Mesenchymal stem cell (in vitro differentiated cells and primary cell): ENCODE measurements at regions not wholly inside any gene's neighbourhood (a gene's known extent, or its start where the extent isn't known, plus 50 kb on each side); places are given as distances from the start of the nearest gene placed in this dataset.

Experiments
- DNase-seq: peaks from one replicate; pipeline ENCODE4 v3.0.0-alpha.2; 2013
- H2AFZ ChIP-seq: one replicate; pipeline ENCODE4 v1.6.1; 2013; ENCODE audit warnings: low read depth, mild to moderate bottlenecking, control low read depth, inconsistent platforms, low read length, moderate library complexity
- H2AK5ac ChIP-seq: 2 replicates; pipeline ENCODE4 v1.6.1; 2013; ENCODE audit warnings: low read length, moderate library complexity, mild to moderate bottlenecking, inconsistent platforms; ENCODE audit not compliant: severe bottlenecking
- H2BK120ac ChIP-seq: one replicate; pipeline ENCODE4 v1.6.1; 2013; ENCODE audit warnings: low read depth, mild to moderate bottlenecking, inconsistent platforms, low read length, moderate library complexity
- H2BK12ac ChIP-seq, 2 experiments: one replicate each; pipeline ENCODE4 v1.6.1; 2013; ENCODE audit warnings: inconsistent platforms in 2 of 2, low read length in 2 of 2, mild to moderate bottlenecking in 2 of 2, moderate library complexity in 2 of 2, control low read depth in 1 of 2
- H2BK15ac ChIP-seq: one replicate; pipeline ENCODE4 v1.6.1; 2013; ENCODE audit warnings: mild to moderate bottlenecking, low read depth, inconsistent platforms; ENCODE audit not compliant: poor library complexity, severe bottlenecking
- H2BK5ac ChIP-seq: 2 replicates; pipeline ENCODE4 v1.6.1; 2013; ENCODE audit warnings: low read depth, mild to moderate bottlenecking, low read length, control low read depth, inconsistent platforms; ENCODE audit not compliant: poor library complexity, severe bottlenecking
- H3K14ac ChIP-seq, 2 experiments: one replicate each; pipeline ENCODE4 v1.6.1; 2013; ENCODE audit warnings: inconsistent platforms in 2 of 2, low read length in 2 of 2, control low read depth in 1 of 2, mild to moderate bottlenecking in 1 of 2, moderate library complexity in 1 of 2
- H3K18ac ChIP-seq, 2 experiments: one replicate each; pipeline ENCODE4 v1.6.1; 2013; ENCODE audit warnings: inconsistent platforms in 2 of 2, low read length in 2 of 2, control low read depth in 1 of 2, low read depth in 1 of 2, mild to moderate bottlenecking in 1 of 2
- H3K23ac ChIP-seq, 2 experiments: one replicate each; pipeline ENCODE4 v1.6.1; 2013; ENCODE audit warnings: inconsistent platforms in 2 of 2, low read length in 2 of 2, mild to moderate bottlenecking in 2 of 2, moderate library complexity in 2 of 2, control low read depth in 1 of 2
- H3K27ac ChIP-seq: 2 replicates; pipeline ENCODE4 v1.5.1; 2013; ENCODE audit warnings: mild to moderate bottlenecking, moderate library complexity, low read length, control low read depth, inconsistent platforms; ENCODE audit not compliant: poor library complexity, severe bottlenecking
- H3K27me3 ChIP-seq, 2 experiments: 2 replicates each; pipeline versions ENCODE4 v1.6.1 to v1.7.0; 2013; ENCODE audit warnings: low read length in 2 of 2, mild to moderate bottlenecking in 2 of 2, moderate library complexity in 2 of 2, control low read depth in 1 of 2, inconsistent platforms in 1 of 2; ENCODE audit not compliant: control insufficient read depth in 1 of 2, insufficient read depth in 1 of 2
- H3K36me3 ChIP-seq, 2 experiments: 2 replicates each; pipeline versions ENCODE4 v1.6.1 to v1.7.0; 2013; ENCODE audit warnings: low read length in 2 of 2, control low read depth in 1 of 2, inconsistent platforms in 1 of 2, low read depth in 1 of 2, mild to moderate bottlenecking in 1 of 2; ENCODE audit not compliant: insufficient read depth in 2 of 2, control insufficient read depth in 1 of 2
- H3K4ac ChIP-seq, 2 experiments: one replicate each; pipeline ENCODE4 v1.6.1; 2013; ENCODE audit warnings: inconsistent platforms in 2 of 2, low read length in 2 of 2, mild to moderate bottlenecking in 2 of 2, moderate library complexity in 2 of 2, control low read depth in 1 of 2, low read depth in 1 of 2
- H3K4me1 ChIP-seq: 2 replicates; pipeline ENCODE4 v1.6.1; 2013; ENCODE audit warnings: low read depth, low read length, control low read depth; ENCODE audit not compliant: control insufficient read depth, insufficient read depth
- H3K4me2 ChIP-seq: 2 replicates; pipeline ENCODE4 v1.6.1; 2013; ENCODE audit warnings: low read length, mild to moderate bottlenecking, inconsistent platforms; ENCODE audit not compliant: poor library complexity, severe bottlenecking
- H3K4me3 ChIP-seq, 2 experiments: 2 replicates each; pipeline versions ENCODE4 v1.5.1 to v1.7.0; 2013; ENCODE audit warnings: low read length in 2 of 2, mild to moderate bottlenecking in 2 of 2, control low read depth in 1 of 2, low read depth in 1 of 2; ENCODE audit not compliant: insufficient read depth in 1 of 2
- H3K79me1 ChIP-seq: replicated peaks from 2 replicates; pipeline ENCODE4 v1.6.1; 2013; ENCODE audit warnings: mild to moderate bottlenecking, control low read depth, low read length, inconsistent platforms; ENCODE audit not compliant: poor library complexity, severe bottlenecking
- H3K9ac ChIP-seq: 2 replicates; pipeline ENCODE4 v1.7.0; 2013; ENCODE audit warnings: mild to moderate bottlenecking, low read length, moderate library complexity
- H3K9me3 ChIP-seq: 2 replicates; pipeline ENCODE4 v1.7.0; 2013; ENCODE audit warnings: mild to moderate bottlenecking, low read length; ENCODE audit not compliant: control insufficient read depth
- H4K8ac ChIP-seq: one replicate; pipeline ENCODE4 v1.6.1; 2013; ENCODE audit warnings: inconsistent platforms, mild to moderate bottlenecking, low read length, moderate library complexity
- H4K91ac ChIP-seq: one replicate; pipeline ENCODE4 v1.6.1; 2013; ENCODE audit warnings: mild to moderate bottlenecking, low read length, inconsistent platforms
- WGBS: methylation state at CpG from one replicate; pipeline ENCODE4 v1.1.7; 2013; ENCODE audit warnings: mixed read lengths; 5-methylcytosine and 5-hydroxymethylcytosine counted together

DNA sequence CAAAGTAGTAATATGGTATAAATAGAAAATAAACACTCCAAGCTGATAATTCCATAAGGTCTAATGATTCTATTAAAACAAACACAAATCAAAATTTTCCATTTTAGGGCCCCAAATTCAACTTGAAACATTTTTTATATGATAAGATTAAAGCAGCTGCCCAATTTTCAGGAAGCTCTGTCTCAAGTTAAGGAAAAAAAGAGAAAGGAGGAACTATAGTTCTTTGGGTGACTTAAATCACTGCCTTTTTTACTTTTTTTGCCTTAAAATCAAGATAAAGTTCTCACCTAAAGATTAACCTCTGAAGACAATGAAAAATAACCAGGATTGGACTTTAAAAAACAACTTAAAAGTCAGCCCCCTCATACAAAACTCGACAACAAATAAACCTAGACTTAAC lies 76.0 kb upstream of the IFNE start:
- peak overlapping the region in 1 of 2 experiments; percentile 87 for H3K4me3 ChIP-seq
- H3K18ac ChIP-seq = no peak overlapping the region
- H3K27me3 ChIP-seq = no peaks in the 10 kb centered on the region
- no peak overlapping the region for H2BK5ac ChIP-seq
- no peaks in the 10 kb centered on the region for H3K9me3 ChIP-seq
- DNase-seq = no peak
- H2BK120ac ChIP-seq = no peak overlapping the region
- H3K36me3 ChIP-seq = peaks cover 0 to 7% of the 10 kb centered on the region in 2 experiments
- no peak overlapping the region for H3K4me2 ChIP-seq
- H4K8ac ChIP-seq = no peak overlapping the region
- peak overlapping the region; percentile 99 for H3K9ac ChIP-seq
- peaks cover 5% of the 10 kb centered on the region for H3K4me1 ChIP-seq
- H3K4ac ChIP-seq = no peak overlapping the region
- H2AK5ac ChIP-seq = no peak overlapping the region
- peaks cover 2% of the 10 kb centered on the region for H3K79me1 ChIP-seq
- no peak overlapping the region for H3K27ac ChIP-seq
- H2AFZ ChIP-seq = no peak overlapping the region
- H3K23ac ChIP-seq = no peak overlapping the region
- H2BK15ac ChIP-seq = no peak overlapping the region
- H3K14ac ChIP-seq = no peak overlapping the region
- H2BK12ac ChIP-seq = no peak overlapping the region
- WGBS = no CpG with 5 or more reads among the region's 1 CpG
- H4K91ac ChIP-seq = no peak overlapping the region

DNA sequence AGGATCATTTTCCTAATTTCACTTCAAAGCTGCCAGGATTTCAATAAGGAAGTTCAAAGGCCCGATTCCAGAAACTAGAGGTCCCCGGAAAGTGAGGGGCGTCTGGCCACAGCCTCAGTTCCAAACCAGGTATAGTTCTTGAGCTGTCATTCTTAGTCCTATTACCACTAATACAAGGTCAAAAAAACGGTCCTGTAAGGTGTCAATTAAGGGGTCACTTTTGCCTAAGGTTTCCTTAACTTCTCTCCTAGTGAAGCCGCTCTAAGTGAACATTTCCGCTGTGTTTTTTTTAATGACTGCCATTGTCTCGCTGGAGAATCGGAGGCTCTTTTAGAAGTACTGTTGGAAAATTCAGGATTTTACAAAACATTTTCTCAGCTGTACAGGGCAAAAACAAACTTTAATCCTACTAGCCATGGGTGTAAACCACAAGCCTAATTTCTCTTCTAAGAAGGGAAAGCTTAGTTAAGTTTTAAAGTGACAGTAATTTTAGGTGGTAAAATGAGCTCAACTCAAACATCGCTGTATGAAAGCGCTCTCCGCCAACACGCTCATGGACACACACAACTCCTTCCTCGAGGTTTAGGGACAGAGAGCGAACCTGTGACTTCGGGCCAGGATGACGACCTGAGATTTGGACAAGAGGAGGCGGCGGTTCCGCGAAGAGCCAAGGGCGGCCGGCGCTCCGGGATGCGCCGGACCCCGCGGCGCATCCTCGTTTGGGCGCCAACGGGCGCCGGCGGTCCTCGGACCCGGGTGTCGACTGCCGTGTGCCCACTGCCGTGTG lies 76.7 kb upstream of the IFNE start:
- peaks cover 0 to 3% of the 10 kb centered on the region in 2 experiments for H3K36me3 ChIP-seq
- H3K4me1 ChIP-seq = peaks cover 5% of the 10 kb centered on the region
- peaks cover 2% of the 10 kb centered on the region for H3K79me1 ChIP-seq
- WGBS = 3% methylated on average over 36 of the region's 40 CpGs
- no peak overlapping the region for H2BK120ac ChIP-seq
- H3K18ac ChIP-seq = peak overlapping the region; percentile 23 to 90
- no peak overlapping the region for H2BK15ac ChIP-seq
- no peaks in the 10 kb centered on the region for H3K9me3 ChIP-seq
- H3K4me3 ChIP-seq = peak overlapping the region; percentile 87 to 99
- no peak overlapping the region for H2BK12ac ChIP-seq
- peak overlapping the region; percentile 96 for H2AFZ ChIP-seq
- H2BK5ac ChIP-seq = peak overlapping the region; percentile 82
- H4K91ac ChIP-seq = no peak overlapping the region
- peak overlapping the region in 1 of 2 experiments; percentile 81 for H3K14ac ChIP-seq
- peak overlapping the region; percentile 91 for H3K4me2 ChIP-seq
- DNase-seq = peak; percentile 49
- H4K8ac ChIP-seq = peak overlapping the region; percentile 3
- peak overlapping the region; percentile 99 for H3K9ac ChIP-seq
- peak overlapping the region in 1 of 2 experiments; percentile 14 for H3K23ac ChIP-seq
- peak overlapping the region; percentile 65 for H3K27ac ChIP-seq
- no peak overlapping the region for H2AK5ac ChIP-seq
- peak overlapping the region; percentile 37 to 60 for H3K4ac ChIP-seq
- H3K27me3 ChIP-seq = no peaks in the 10 kb centered on the region

DNA sequence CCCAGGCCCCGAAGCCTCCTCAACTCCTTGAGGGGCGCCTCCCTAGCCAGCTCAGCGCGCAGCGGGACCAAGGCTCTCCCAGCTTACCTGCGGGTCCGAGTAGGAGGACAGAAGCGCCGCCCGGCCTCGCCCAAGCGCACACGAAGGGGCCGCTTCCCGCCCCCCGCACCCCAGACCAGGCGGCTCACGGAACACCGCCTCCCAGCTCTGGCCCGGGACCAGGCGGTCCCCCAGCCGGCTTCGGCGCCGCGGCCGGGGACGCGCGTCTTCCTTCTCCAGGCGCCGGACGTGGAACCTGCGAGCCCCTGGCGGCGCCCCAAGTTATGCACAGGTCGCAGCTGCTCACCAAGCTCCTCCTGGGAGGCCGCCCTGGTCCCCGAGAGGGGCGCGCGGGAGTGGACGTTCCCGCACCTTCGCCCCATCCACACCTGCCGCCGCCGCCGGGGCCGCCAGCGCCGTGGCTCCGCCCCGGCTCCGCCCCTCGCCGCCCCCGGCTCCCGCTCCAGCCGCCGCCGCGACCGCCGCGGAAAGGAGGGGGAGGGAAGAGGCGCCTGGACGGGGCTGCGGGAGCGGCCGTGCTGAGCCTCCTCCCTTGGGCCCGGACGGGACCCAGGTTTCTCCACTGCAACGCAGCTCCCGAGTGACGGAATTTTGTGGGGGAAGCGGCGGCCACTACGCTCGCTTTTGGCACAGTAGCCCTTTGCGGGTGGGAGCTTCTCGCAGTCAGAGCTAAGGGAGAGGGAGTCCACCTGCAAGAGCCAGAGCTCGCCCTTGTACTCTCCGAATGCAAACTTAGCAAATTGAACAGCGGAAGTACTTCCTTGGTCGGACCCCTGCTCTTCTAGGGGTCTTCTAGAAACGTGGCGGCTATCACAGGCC lies 77.5 kb upstream of the IFNE start:
- peak overlapping the region; percentile 96 for H2AFZ ChIP-seq
- peak overlapping the region; percentile 99 for H3K9ac ChIP-seq
- peak overlapping the region; percentile 83 for H2BK120ac ChIP-seq
- no peaks in the 10 kb centered on the region for H3K27me3 ChIP-seq
- H2AK5ac ChIP-seq = no peak overlapping the region
- peak overlapping the region; percentile 91 for H3K4me2 ChIP-seq
- H3K23ac ChIP-seq = peak overlapping the region; percentile 34 to 97
- peak overlapping the region; percentile 50 for H4K91ac ChIP-seq
- peaks cover 0 to 3% of the 10 kb centered on the region in 2 experiments for H3K36me3 ChIP-seq
- H3K4me1 ChIP-seq = peaks cover 5% of the 10 kb centered on the region
- peak overlapping the region; percentile 92 for H4K8ac ChIP-seq
- H3K4ac ChIP-seq = peak overlapping the region; percentile 41 to 60
- peak overlapping the region; percentile 79 for H3K27ac ChIP-seq
- DNase-seq = peak; percentile 45
- peak overlapping the region; percentile 82 for H2BK5ac ChIP-seq
- peak overlapping the region in 1 of 2 experiments; percentile 72 for H2BK12ac ChIP-seq
- H3K79me1 ChIP-seq = peaks cover 2% of the 10 kb centered on the region
- peak overlapping the region; percentile 87 to 99 for H3K4me3 ChIP-seq
- H3K9me3 ChIP-seq = no peaks in the 10 kb centered on the region
- H2BK15ac ChIP-seq = peak overlapping the region; percentile 89
- peak overlapping the region in 1 of 2 experiments; percentile 81 for H3K14ac ChIP-seq
- WGBS = under 1% methylated on average over 72 of the region's 88 CpGs
- H3K18ac ChIP-seq = peak overlapping the region; percentile 83 to 90
